Smooth muscle cell (in vitro differentiated cells): ENCODE measurements at regions not wholly inside any gene's neighbourhood (a gene's known extent, or its start where the extent isn't known, plus 50 kb on each side); places are given as distances from the start of the nearest gene placed in this dataset.
A peak's percentile ranks its signal among the peaks of the same experiment; 100 is the strongest.

Source experiments
- DNase-seq: peaks from one replicate; lab custom pipeline; 2025; ENCODE audit not compliant: unreplicated experiment; lab: John Stamatoyannopoulos, UW
- H2AFZ ChIP-seq: fragments of 200-600 bp; sonication (generic); 2 replicates; pipeline ENCODE4 v1.6.0; 2016; ENCODE audit warnings: antibody characterized with exemption, low read depth, mild to moderate bottlenecking
- H3F3A ChIP-seq: fragments of 200-600 bp; sonication (generic); 2 replicates; pipeline ENCODE4 v1.6.0; 2017; ENCODE audit warnings: antibody characterized with exemption, low read depth
- H3K27ac ChIP-seq: fragments of 200-600 bp; sonication (generic); 2 replicates; pipeline ENCODE4 v1.5.1; 2016; ENCODE audit warnings: low read depth, mild to moderate bottlenecking
- H3K27me3 ChIP-seq: fragments of 200-600 bp; sonication (generic); 2 replicates; pipeline ENCODE4 v1.6.1; 2016; ENCODE audit warnings: low read depth, mild to moderate bottlenecking
- H3K36me3 ChIP-seq: fragments of 200-600 bp; sonication (generic); 2 replicates; pipeline ENCODE4 v1.5.1; 2016; ENCODE audit warnings: low read depth
- H3K4me1 ChIP-seq: fragments of 200-600 bp; sonication (generic); 2 replicates; pipeline ENCODE4 v1.5.1; 2016; ENCODE audit warnings: low read depth
- H3K4me2 ChIP-seq: fragments of 200-600 bp; sonication (generic); 2 replicates; pipeline ENCODE4 v1.6.0; 2016; ENCODE audit warnings: mild to moderate bottlenecking
- H3K4me3 ChIP-seq: fragments of 200-600 bp; sonication (generic); 2 replicates; pipeline ENCODE4 v1.5.1; 2016; ENCODE audit warnings: mild to moderate bottlenecking
- H3K79me2 ChIP-seq: fragments of 200-600 bp; sonication (generic); 2 replicates; pipeline ENCODE4 v1.6.0; 2016; ENCODE audit warnings: low read depth, mild to moderate bottlenecking
- H3K9ac ChIP-seq: fragments of 200-600 bp; sonication (generic); 2 replicates; pipeline ENCODE4 v1.6.0; 2016; ENCODE audit warnings: low read depth
- H3K9me3 ChIP-seq: fragments of 200-600 bp; sonication (generic); replicated peaks from 2 replicates; pipeline ENCODE4 v1.5.1; 2016; ENCODE audit warnings: low read depth
- H4K20me1 ChIP-seq: fragments of 200-600 bp; sonication (generic); 2 replicates; pipeline ENCODE4 v1.6.0; 2016; ENCODE audit warnings: low read depth
- CTCF ChIP-seq: fragments of 200-600 bp; sonication (generic); IDR thresholded peaks from 2 replicates; pipeline ENCODE4 v1.5.1; 2017; ENCODE audit warnings: borderline replicate concordance, mild to moderate bottlenecking, antibody characterized with exemption; ENCODE audit not compliant: insufficient read depth, poor library complexity, severe bottlenecking
- WGBS: methylation state at CpG from one replicate; pipeline ENCODE4 v1.1.7; 2016; ENCODE audit warnings: low lambda C conversion rate; 5-methylcytosine and 5-hydroxymethylcytosine counted together

GRCh38 chr7:81120111-81120510 is 201.3 kb upstream of the SEMA3C start:
- H2AFZ ChIP-seq = no peak overlapping the region
- H3K4me1 ChIP-seq = no peaks in the 10 kb centered on the region
- DNase-seq = no peak
- H3K4me2 ChIP-seq = no peak overlapping the region
- no peaks in the 10 kb centered on the region for H3K27me3 ChIP-seq
- H3K9me3 ChIP-seq = no peaks in the 10 kb centered on the region
- H3K4me3 ChIP-seq = no peak overlapping the region
- H4K20me1 ChIP-seq = no peaks in the 10 kb centered on the region
- H3K79me2 ChIP-seq = no peaks in the 10 kb centered on the region
- H3F3A ChIP-seq = no peaks in the 10 kb centered on the region
- 75% methylated on average over 4 of the region's 4 CpGs for WGBS
- no peak for TF ChIP-seq CTCF
- H3K27ac ChIP-seq = no peak overlapping the region
- no peaks in the 10 kb centered on the region for H3K36me3 ChIP-seq
- no peak overlapping the region for H3K9ac ChIP-seq

GRCh38 chr7:81114633-81115032 is 195.8 kb upstream of the SEMA3C start:
- Histone ChIP-seq H3K36me3 (no peaks in the 10 kb centered on the region), H3K9ac (no peak overlapping the region), H2AFZ (no peak overlapping the region), H3K4me1 (no peaks in the 10 kb centered on the region), H4K20me1 (no peaks in the 10 kb centered on the region), H3K27me3 (no peaks in the 10 kb centered on the region), H3K4me3 (no peak overlapping the region), H3K9me3 (no peaks in the 10 kb centered on the region), H3K4me2 (no peak overlapping the region), H3K79me2 (no peaks in the 10 kb centered on the region), H3F3A (peaks cover 11% of the 10 kb centered on the region), H3K27ac (no peak overlapping the region)
- no peak for TF ChIP-seq CTCF
- 78% methylated on average over 1 of the region's 1 CpG for WGBS
- no peak for DNase-seq

- Histone ChIP-seq H3K79me2 (no peaks in the 10 kb centered on the region), H3K4me1 (no peaks in the 10 kb centered on the region), H3K27me3 (no peaks in the 10 kb centered on the region), H3K4me2 (peak overlapping the region; percentile 75), H3K4me3 (no peak overlapping the region), H3K9ac (no peak overlapping the region), H3K36me3 (no peaks in the 10 kb centered on the region), H4K20me1 (no peaks in the 10 kb centered on the region), H2AFZ (peak overlapping the region; percentile 77), H3K27ac (peak overlapping the region; percentile 82), H3F3A (peaks cover 11% of the 10 kb centered on the region), H3K9me3 (no peaks in the 10 kb centered on the region)
- DNase-seq = no peak
- TF ChIP-seq CTCF = no peak
- 59% methylated on average over 1 of the region's 1 CpG for WGBS
These were observed 193.9 kb upstream of the SEMA3C start for GRCh38 chr7:81112731-81113130.

- peak overlapping the region; percentile 17 for H3K4me3 ChIP-seq
- WGBS = 20% methylated on average over 11 of the region's 11 CpGs
- TF ChIP-seq CTCF = no peak
These were observed 193.1 kb upstream of the SEMA3C start for GRCh38 chr7:81111781-81112540.

More at GRCh38 chr7:81111781-81112540, 193.1 kb upstream of the SEMA3C start:
- no peaks in the 10 kb centered on the region for H4K20me1 ChIP-seq
- H3K79me2 ChIP-seq = no peaks in the 10 kb centered on the region
- peak overlapping the region; percentile 71 for H2AFZ ChIP-seq
- peak overlapping the region; percentile 27 for H3K9ac ChIP-seq
- no peaks in the 10 kb centered on the region for H3K4me1 ChIP-seq
- H3K4me2 ChIP-seq = peak overlapping the region; percentile 75
- peak overlapping the region; percentile 82 for H3K27ac ChIP-seq
- no peak for DNase-seq
- H3K9me3 ChIP-seq = no peaks in the 10 kb centered on the region
- H3F3A ChIP-seq = peaks cover 11% of the 10 kb centered on the region
- no peaks in the 10 kb centered on the region for H3K36me3 ChIP-seq
- no peaks in the 10 kb centered on the region for H3K27me3 ChIP-seq
